ENCODE measurements at regions not wholly inside any gene's neighbourhood (a gene's known extent, or its start where the extent isn't known, plus 50 kb on each side); places are given as distances from the start of the nearest gene placed in this dataset.

DNA sequence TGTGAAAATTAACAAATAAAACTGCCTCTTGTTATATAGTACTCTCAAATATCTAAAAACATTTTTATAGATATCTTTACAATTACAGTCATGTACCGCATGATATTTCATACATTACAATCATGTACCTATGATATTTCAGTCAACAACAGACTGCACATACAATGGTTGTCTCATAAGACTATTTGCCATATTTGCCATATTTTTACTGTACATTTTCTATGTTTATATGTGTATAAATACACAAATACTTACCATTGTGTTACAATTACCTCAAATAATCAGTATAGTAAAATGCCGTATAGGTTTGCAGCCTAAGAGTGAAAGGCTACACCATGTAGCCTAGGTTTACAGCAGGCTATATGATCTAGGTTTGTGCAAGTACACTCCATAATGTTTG lies 336.0 kb upstream of the PCDH15 start:
- H4K91ac ChIP-seq (ENCODE audit: low read length), result no peak overlapping the region
- WGBS, result 100% methylated on average over 2 of the region's 2 CpGs
- no peaks in the 10 kb centered on the region for H3K36me3 ChIP-seq (ENCODE audit: control insufficient read depth in 1 of 2, insufficient read depth in 2 of 2, low read depth in 1 of 2, low read length in 2 of 2)
- no peak overlapping the region for H3K4me2 ChIP-seq (ENCODE audit: low read length, poor library complexity, severe bottlenecking)
- no peak overlapping the region for H3K14ac ChIP-seq (ENCODE audit: low read length in 2 of 2)
- H3K79me1 ChIP-seq (replicated peaks; ENCODE audit: low read length, poor library complexity, severe bottlenecking), result no peaks in the 10 kb centered on the region
- no peak overlapping the region for H3K9ac ChIP-seq (ENCODE audit: low read length)
- H3K27ac ChIP-seq (ENCODE audit: low read length, poor library complexity, severe bottlenecking), result no peak overlapping the region
- H3K4ac ChIP-seq (ENCODE audit: low read depth in 1 of 2, low read length in 2 of 2), result no peak overlapping the region
- no peak overlapping the region for H3K4me3 ChIP-seq (ENCODE audit: insufficient read depth in 1 of 2, low read depth in 1 of 2, low read length in 2 of 2)
- no peak overlapping the region for H2BK120ac ChIP-seq (ENCODE audit: low read depth, low read length)
- H2BK5ac ChIP-seq (ENCODE audit: low read depth, low read length, poor library complexity, severe bottlenecking), result no peak overlapping the region
- H2BK12ac ChIP-seq (ENCODE audit: low read length in 2 of 2), result no peak overlapping the region
- no peaks in the 10 kb centered on the region for H3K4me1 ChIP-seq (ENCODE audit: control insufficient read depth, insufficient read depth, low read depth, low read length)
- H3K27me3 ChIP-seq (ENCODE audit: control insufficient read depth in 1 of 2, insufficient read depth in 1 of 2, low read length in 2 of 2), result no peaks in the 10 kb centered on the region
- no peak overlapping the region for H3K23ac ChIP-seq (ENCODE audit: low read length in 2 of 2)
- no peak overlapping the region for H3K18ac ChIP-seq (ENCODE audit: low read depth in 1 of 2, low read length in 2 of 2)
- DNase-seq, result no peak
- H2AFZ ChIP-seq (ENCODE audit: low read depth, low read length), result no peak overlapping the region
- H3K9me3 ChIP-seq (ENCODE audit: control insufficient read depth, low read length), result peaks cover 21% of the 10 kb centered on the region
- H2BK15ac ChIP-seq (ENCODE audit: low read depth, poor library complexity, severe bottlenecking), result no peak overlapping the region
- no peak overlapping the region for H4K8ac ChIP-seq (ENCODE audit: low read length)
- no peak overlapping the region for H2AK5ac ChIP-seq (ENCODE audit: low read length, severe bottlenecking)

DNA sequence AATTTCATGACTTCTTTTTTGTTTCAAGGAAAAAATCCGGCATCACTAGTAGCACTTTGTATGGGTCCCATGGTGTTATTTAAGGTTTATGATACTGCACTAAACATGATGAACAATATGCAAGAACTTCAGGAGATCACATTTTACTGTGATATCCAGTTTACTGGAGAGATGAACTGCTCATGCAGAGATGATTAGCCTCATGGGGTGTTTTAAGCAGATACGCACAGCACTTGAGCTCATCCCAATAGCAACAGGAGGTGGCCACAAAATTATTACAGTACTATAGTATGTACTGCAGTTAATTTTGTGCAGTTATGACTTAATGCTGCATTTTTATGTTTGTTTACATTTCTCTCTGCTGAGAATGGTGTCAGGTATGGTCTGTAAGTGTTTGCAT lies 303.7 kb upstream of the PCDH15 start:
- WGBS, result 100% methylated on average over 2 of the region's 2 CpGs
- no peak overlapping the region for H3K14ac ChIP-seq (ENCODE audit: low read length in 2 of 2)

GRCh38 chr10:55098452-55098851 lies 297.4 kb upstream of the PCDH15 start:
- H2BK15ac ChIP-seq (ENCODE audit: low read depth, poor library complexity, severe bottlenecking), result no peak overlapping the region
- H3K27ac ChIP-seq (ENCODE audit: low read length, poor library complexity, severe bottlenecking), result no peak overlapping the region
- no peak overlapping the region for H3K18ac ChIP-seq (ENCODE audit: low read depth in 1 of 2, low read length in 2 of 2)
- no peaks in the 10 kb centered on the region for H3K4me1 ChIP-seq (ENCODE audit: control insufficient read depth, insufficient read depth, low read depth, low read length)
- no peak overlapping the region for H2AFZ ChIP-seq (ENCODE audit: low read depth, low read length)
- 86% methylated on average over 7 of the region's 9 CpGs for WGBS
- no peaks in the 10 kb centered on the region for H3K36me3 ChIP-seq (ENCODE audit: control insufficient read depth in 1 of 2, insufficient read depth in 2 of 2, low read depth in 1 of 2, low read length in 2 of 2)
- no peak overlapping the region for H4K8ac ChIP-seq (ENCODE audit: low read length)
- H2BK120ac ChIP-seq (ENCODE audit: low read depth, low read length), result no peak overlapping the region
- no peak overlapping the region for H3K4me3 ChIP-seq (ENCODE audit: insufficient read depth in 1 of 2, low read depth in 1 of 2, low read length in 2 of 2)
- H3K79me1 ChIP-seq (replicated peaks; ENCODE audit: low read length, poor library complexity, severe bottlenecking), result no peaks in the 10 kb centered on the region
- no peak for DNase-seq
- no peaks in the 10 kb centered on the region for H3K27me3 ChIP-seq (ENCODE audit: control insufficient read depth in 1 of 2, insufficient read depth in 1 of 2, low read length in 2 of 2)
- no peak overlapping the region for H3K14ac ChIP-seq (ENCODE audit: low read length in 2 of 2)
- H2BK5ac ChIP-seq (ENCODE audit: low read depth, low read length, poor library complexity, severe bottlenecking), result no peak overlapping the region
- H2AK5ac ChIP-seq (ENCODE audit: low read length, severe bottlenecking), result no peak overlapping the region
- H3K9ac ChIP-seq (ENCODE audit: low read length), result no peak overlapping the region
- no peak overlapping the region for H3K4ac ChIP-seq (ENCODE audit: low read depth in 1 of 2, low read length in 2 of 2)
- H3K4me2 ChIP-seq (ENCODE audit: low read length, poor library complexity, severe bottlenecking), result no peak overlapping the region
- no peak overlapping the region for H2BK12ac ChIP-seq (ENCODE audit: low read length in 2 of 2)
- H4K91ac ChIP-seq (ENCODE audit: low read length), result no peak overlapping the region
- no peak overlapping the region for H3K23ac ChIP-seq (ENCODE audit: low read length in 2 of 2)
- no peaks in the 10 kb centered on the region for H3K9me3 ChIP-seq (ENCODE audit: control insufficient read depth, low read length)

More for the DNA sequence above, 303.7 kb upstream of the PCDH15 start:
- H2AK5ac ChIP-seq (ENCODE audit: low read length, severe bottlenecking), result no peak overlapping the region
- H2BK120ac ChIP-seq (ENCODE audit: low read depth, low read length), result no peak overlapping the region
- no peak overlapping the region for H3K4me3 ChIP-seq (ENCODE audit: insufficient read depth in 1 of 2, low read depth in 1 of 2, low read length in 2 of 2)
- H3K23ac ChIP-seq (ENCODE audit: low read length in 2 of 2), result no peak overlapping the region
- no peaks in the 10 kb centered on the region for H3K36me3 ChIP-seq (ENCODE audit: control insufficient read depth in 1 of 2, insufficient read depth in 2 of 2, low read depth in 1 of 2, low read length in 2 of 2)
- no peak overlapping the region for H3K18ac ChIP-seq (ENCODE audit: low read depth in 1 of 2, low read length in 2 of 2)
- no peak overlapping the region for H2BK15ac ChIP-seq (ENCODE audit: low read depth, poor library complexity, severe bottlenecking)
- no peak overlapping the region for H4K8ac ChIP-seq (ENCODE audit: low read length)
- H3K4me2 ChIP-seq (ENCODE audit: low read length, poor library complexity, severe bottlenecking), result no peak overlapping the region
- H2AFZ ChIP-seq (ENCODE audit: low read depth, low read length), result no peak overlapping the region
- no peak overlapping the region for H2BK5ac ChIP-seq (ENCODE audit: low read depth, low read length, poor library complexity, severe bottlenecking)
- H3K79me1 ChIP-seq (replicated peaks; ENCODE audit: low read length, poor library complexity, severe bottlenecking), result no peaks in the 10 kb centered on the region
- no peak overlapping the region for H3K9ac ChIP-seq (ENCODE audit: low read length)
- no peak overlapping the region for H2BK12ac ChIP-seq (ENCODE audit: low read length in 2 of 2)
- no peaks in the 10 kb centered on the region for H3K4me1 ChIP-seq (ENCODE audit: control insufficient read depth, insufficient read depth, low read depth, low read length)
- DNase-seq, result no peak
- no peak overlapping the region for H4K91ac ChIP-seq (ENCODE audit: low read length)
- H3K9me3 ChIP-seq (ENCODE audit: control insufficient read depth, low read length), result no peaks in the 10 kb centered on the region
- no peaks in the 10 kb centered on the region for H3K27me3 ChIP-seq (ENCODE audit: control insufficient read depth in 1 of 2, insufficient read depth in 1 of 2, low read length in 2 of 2)
- no peak overlapping the region for H3K4ac ChIP-seq (ENCODE audit: low read depth in 1 of 2, low read length in 2 of 2)
- H3K27ac ChIP-seq (ENCODE audit: low read length, poor library complexity, severe bottlenecking), result no peak overlapping the region

DNA sequence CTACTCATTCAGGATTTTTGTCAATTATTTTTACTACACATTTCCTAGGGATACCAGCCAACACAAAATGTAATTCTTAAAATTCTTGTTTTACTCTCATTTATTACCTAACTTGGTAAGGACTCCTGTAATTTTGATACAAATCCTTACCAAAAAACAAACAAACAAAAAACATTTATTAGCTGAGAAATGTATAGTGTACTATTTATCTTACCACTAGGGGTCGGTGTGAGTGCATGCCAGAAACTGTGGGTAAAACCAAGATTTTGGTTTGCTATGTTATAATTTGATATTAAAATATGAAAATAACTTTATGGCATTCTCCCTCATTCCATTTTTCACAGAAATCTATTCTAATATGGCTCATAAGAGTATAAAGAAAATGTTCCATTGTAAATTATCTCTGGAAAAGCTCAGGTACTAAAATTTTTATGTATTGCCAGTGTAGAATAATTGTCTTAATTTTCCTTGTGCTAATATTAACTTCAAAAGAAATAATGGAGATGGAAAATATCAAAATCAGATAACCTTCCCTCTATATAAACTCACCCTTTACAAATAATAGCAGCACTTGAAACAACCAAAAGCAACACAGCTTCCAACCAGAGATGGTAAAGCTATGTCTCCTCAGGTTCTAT lies 290.8 kb upstream of the PCDH15 start:
- no peaks in the 10 kb centered on the region for H3K4me1 ChIP-seq (ENCODE audit: control insufficient read depth, insufficient read depth, low read depth, low read length)
- WGBS, result no CpG with 5 or more reads among the region's 1 CpG
- H3K27me3 ChIP-seq (ENCODE audit: control insufficient read depth in 1 of 2, insufficient read depth in 1 of 2, low read length in 2 of 2), result no peaks in the 10 kb centered on the region
- peak; percentile 9 for DNase-seq
- H3K4me2 ChIP-seq (ENCODE audit: low read length, poor library complexity, severe bottlenecking), result no peak overlapping the region
- H2AFZ ChIP-seq (ENCODE audit: low read depth, low read length), result no peak overlapping the region
- no peak overlapping the region for H4K8ac ChIP-seq (ENCODE audit: low read length)
- no peak overlapping the region for H3K23ac ChIP-seq (ENCODE audit: low read length in 2 of 2)
- H2BK120ac ChIP-seq (ENCODE audit: low read depth, low read length), result no peak overlapping the region
- H3K14ac ChIP-seq (ENCODE audit: low read length in 2 of 2), result no peak overlapping the region
- H3K27ac ChIP-seq (ENCODE audit: low read length, poor library complexity, severe bottlenecking), result no peak overlapping the region
- H2BK15ac ChIP-seq (ENCODE audit: low read depth, poor library complexity, severe bottlenecking), result no peak overlapping the region
- no peak overlapping the region for H2BK12ac ChIP-seq (ENCODE audit: low read length in 2 of 2)
- H3K9ac ChIP-seq (ENCODE audit: low read length), result no peak overlapping the region
- H3K18ac ChIP-seq (ENCODE audit: low read depth in 1 of 2, low read length in 2 of 2), result no peak overlapping the region
- H2AK5ac ChIP-seq (ENCODE audit: low read length, severe bottlenecking), result no peak overlapping the region
- H3K79me1 ChIP-seq (replicated peaks; ENCODE audit: low read length, poor library complexity, severe bottlenecking), result no peaks in the 10 kb centered on the region
- no peak overlapping the region for H4K91ac ChIP-seq (ENCODE audit: low read length)
- no peaks in the 10 kb centered on the region for H3K36me3 ChIP-seq (ENCODE audit: control insufficient read depth in 1 of 2, insufficient read depth in 2 of 2, low read depth in 1 of 2, low read length in 2 of 2)
- H2BK5ac ChIP-seq (ENCODE audit: low read depth, low read length, poor library complexity, severe bottlenecking), result no peak overlapping the region
- H3K9me3 ChIP-seq (ENCODE audit: control insufficient read depth, low read length), result no peaks in the 10 kb centered on the region
- H3K4me3 ChIP-seq (ENCODE audit: insufficient read depth in 1 of 2, low read depth in 1 of 2, low read length in 2 of 2), result no peak overlapping the region
- no peak overlapping the region for H3K4ac ChIP-seq (ENCODE audit: low read depth in 1 of 2, low read length in 2 of 2)
